Sigmoid colon (tissue), 6 donors: ENCODE measurements at regions not wholly inside any gene's neighbourhood (a gene's known extent, or its start where the extent isn't known, plus 50 kb on each side); places are given as distances from the start of the nearest gene placed in this dataset.

Experiments
- DNase-seq: peaks from one replicate; pipeline ENCODE4 v3.0.0-alpha.2; 2019
- H3K27ac ChIP-seq, 4 donors: fragments of 200-600 bp; sonication (generic); one replicate each; pipeline ENCODE4 v1.5.1; 2016 to 2019; ENCODE audit warnings: mild to moderate bottlenecking in 1 of 4
- H3K27me3 ChIP-seq, 3 donors: fragments of 200-600 bp; sonication (generic); one replicate each; pipeline ENCODE4 v1.5.1; 2019; ENCODE audit warnings: mild to moderate bottlenecking in 1 of 3
- H3K36me3 ChIP-seq, 4 donors: fragments of 200-600 bp; sonication (generic); one replicate each; pipeline ENCODE4 v1.5.1; 2016 to 2019
- H3K4me1 ChIP-seq, 4 donors: fragments of 200-600 bp; sonication (generic); one replicate each; pipeline ENCODE4 v1.5.1; 2017 to 2019
- H3K4me3 ChIP-seq, 4 donors: fragments of 200-600 bp; sonication (generic); one replicate each; pipeline ENCODE4 v1.5.1; 2017 to 2019; ENCODE audit warnings: mild to moderate bottlenecking in 2 of 4, moderate library complexity in 1 of 4
- H3K9me3 ChIP-seq, 4 donors: fragments of 200-600 bp in 3 of 4; sonication (generic) in 3 of 4; one replicate each; pipeline versions ENCODE4 v1.5.1 to v1.6.1; 2013 to 2019
- EP300 ChIP-seq, 4 donors: sonication (generic); formaldehyde crosslinking; IDR thresholded peaks; one replicate each; pipeline ENCODE4 v1.6.1; 2017; ENCODE audit warnings: antibody characterized with exemption in 4 of 4
- POLR2A ChIP-seq, 2 donors: fragments of 450-650 bp; IDR thresholded peaks; one replicate each; pipeline ENCODE4 v1.6.1; 2016; ENCODE audit warnings: antibody characterized with exemption in 2 of 2, mild to moderate bottlenecking in 2 of 2, moderate library complexity in 2 of 2
- POLR2AphosphoS5 ChIP-seq, 4 donors: sonication (generic); formaldehyde crosslinking; IDR thresholded peaks; one replicate each; pipeline ENCODE4 v1.6.1; 2017; ENCODE audit warnings: antibody characterized with exemption in 4 of 4
- WGBS, 2 donors: extraction: QIAGEN DNeasy Blood & Tissue Kit; methylation state at CpG; one replicate each; pipeline ENCODE4 v1.1.7; 2013; 5-methylcytosine and 5-hydroxymethylcytosine counted together
- intact Hi-C: fragments of 100-400 bp; cut with DNase I; formaldehyde crosslinking; loops from one replicate; pipeline ENCODE4 v1.15.1; 2023
- TF ChIP-seq, protein P1 (sequence below), 4 experiments: fragments of 450-650 bp in 3 of 4; fragments of 200-600 bp in 1 of 4; IDR thresholded peaks; one replicate each; pipeline ENCODE4 v1.5.1; 2016 to 2019; ENCODE audit warnings: antibody characterized with exemption in 4 of 4, mild to moderate bottlenecking in 3 of 4, moderate library complexity in 2 of 4
- donor health status: healthy with polysubstance abuse.
- donor health status: healthy.

GRCh38 chr1:173427146-173428054 is 49.7 kb upstream of the PRDX6 start:
- no peak for DNase-seq
- TF ChIP-seq EP300 (IDR thresholded peaks at IDR 0.05) (no peak), POLR2A (IDR thresholded peaks at IDR 0.05) (no peak), POLR2AphosphoS5 (IDR thresholded peaks at IDR 0.05) (no peak)
- TF ChIP-seq, protein P1, sequence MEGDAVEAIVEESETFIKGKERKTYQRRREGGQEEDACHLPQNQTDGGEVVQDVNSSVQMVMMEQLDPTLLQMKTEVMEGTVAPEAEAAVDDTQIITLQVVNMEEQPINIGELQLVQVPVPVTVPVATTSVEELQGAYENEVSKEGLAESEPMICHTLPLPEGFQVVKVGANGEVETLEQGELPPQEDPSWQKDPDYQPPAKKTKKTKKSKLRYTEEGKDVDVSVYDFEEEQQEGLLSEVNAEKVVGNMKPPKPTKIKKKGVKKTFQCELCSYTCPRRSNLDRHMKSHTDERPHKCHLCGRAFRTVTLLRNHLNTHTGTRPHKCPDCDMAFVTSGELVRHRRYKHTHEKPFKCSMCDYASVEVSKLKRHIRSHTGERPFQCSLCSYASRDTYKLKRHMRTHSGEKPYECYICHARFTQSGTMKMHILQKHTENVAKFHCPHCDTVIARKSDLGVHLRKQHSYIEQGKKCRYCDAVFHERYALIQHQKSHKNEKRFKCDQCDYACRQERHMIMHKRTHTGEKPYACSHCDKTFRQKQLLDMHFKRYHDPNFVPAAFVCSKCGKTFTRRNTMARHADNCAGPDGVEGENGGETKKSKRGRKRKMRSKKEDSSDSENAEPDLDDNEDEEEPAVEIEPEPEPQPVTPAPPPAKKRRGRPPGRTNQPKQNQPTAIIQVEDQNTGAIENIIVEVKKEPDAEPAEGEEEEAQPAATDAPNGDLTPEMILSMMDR (IDR thresholded peaks at IDR 0.05): no peak
- no peak overlapping the region for H3K4me3 ChIP-seq
- H3K9me3 ChIP-seq: no peaks in the 10 kb centered on the region
- no peaks in the 10 kb centered on the region for H3K36me3 ChIP-seq
- peaks cover 0 to 29% (median 25%) of the 10 kb centered on the region in 4 donors for H3K4me1 ChIP-seq
- intact Hi-C loops: no loop called here
- H3K27ac ChIP-seq: no peak overlapping the region
- WGBS, 2 donors: 66 to 69% methylated on average over 9 of the region's 9 CpGs
- no peaks in the 10 kb centered on the region for H3K27me3 ChIP-seq
